ENCODE measurements at regions not wholly inside any gene's neighbourhood (a gene's known extent, or its start where the extent isn't known, plus 50 kb on each side); places are given as distances from the start of the nearest gene placed in this dataset.
"Not testable (repeated sequence)": the region's sequence is repeated elsewhere in the genome, so short reads cannot be mapped to it uniquely, and the experiment has no call there.

DNA sequence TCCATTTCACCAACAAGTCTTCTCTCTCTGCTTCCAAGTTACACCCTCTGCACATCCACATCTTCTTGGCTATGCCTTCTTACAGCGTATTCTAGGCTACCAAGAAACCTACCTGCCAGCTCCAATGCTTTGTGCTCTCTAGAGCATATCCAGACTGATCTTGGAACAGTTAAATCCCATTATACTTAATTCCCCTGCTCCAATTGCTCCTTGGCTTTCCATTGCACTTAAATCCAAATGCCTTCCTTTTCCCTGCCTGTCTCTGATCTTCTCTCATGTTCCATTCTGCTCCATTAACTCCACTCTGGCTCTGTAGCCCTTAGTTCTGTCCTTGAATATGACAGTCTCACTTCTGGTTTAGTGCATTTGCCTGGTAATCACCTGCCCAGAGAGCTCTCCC is 322.4 kb downstream of the LRRC70 start:
- DNase-seq (ENCODE audit: low read depth in 3 of 3): no peak

DNA sequence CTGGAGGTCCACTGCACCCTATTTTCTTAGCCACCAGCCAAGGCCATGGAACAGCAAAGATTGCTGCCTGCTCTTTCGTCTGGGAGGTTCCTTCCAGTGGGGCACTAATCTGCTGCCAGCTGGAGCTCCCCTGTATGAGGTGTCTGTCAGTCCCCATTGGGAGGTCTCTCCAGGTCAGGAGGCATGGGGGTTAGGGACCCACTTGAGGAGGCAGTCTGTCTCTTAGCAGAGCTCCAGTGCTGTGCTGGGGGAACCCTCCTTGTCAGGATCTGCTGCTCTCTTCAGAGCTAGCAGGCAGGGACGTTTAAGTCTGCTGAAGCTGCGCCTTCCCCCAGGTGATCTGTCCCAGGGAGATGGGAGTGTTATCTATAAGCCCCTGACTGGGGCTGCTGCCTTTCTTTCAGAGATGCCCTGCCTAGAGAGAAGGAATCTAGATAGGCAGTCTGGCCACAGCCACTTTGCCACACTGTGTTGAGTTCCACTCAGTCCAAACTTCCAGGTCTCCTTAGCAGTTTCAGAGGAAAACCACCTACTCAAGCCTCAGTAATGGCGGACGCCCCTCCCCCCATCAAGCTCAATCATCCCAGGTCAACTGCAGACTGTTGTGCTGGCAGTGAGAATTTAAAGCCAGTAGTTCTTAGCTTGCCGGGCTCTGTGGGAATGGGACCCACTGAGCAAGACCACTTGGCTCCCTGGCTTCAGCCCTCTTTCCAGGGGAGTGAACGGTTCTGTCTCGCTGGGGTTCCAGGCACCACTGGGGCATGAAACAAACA is 317.7 kb downstream of the LRRC70 start:
- DNase-seq (ENCODE audit: low read depth in 3 of 3): no peak

DNA sequence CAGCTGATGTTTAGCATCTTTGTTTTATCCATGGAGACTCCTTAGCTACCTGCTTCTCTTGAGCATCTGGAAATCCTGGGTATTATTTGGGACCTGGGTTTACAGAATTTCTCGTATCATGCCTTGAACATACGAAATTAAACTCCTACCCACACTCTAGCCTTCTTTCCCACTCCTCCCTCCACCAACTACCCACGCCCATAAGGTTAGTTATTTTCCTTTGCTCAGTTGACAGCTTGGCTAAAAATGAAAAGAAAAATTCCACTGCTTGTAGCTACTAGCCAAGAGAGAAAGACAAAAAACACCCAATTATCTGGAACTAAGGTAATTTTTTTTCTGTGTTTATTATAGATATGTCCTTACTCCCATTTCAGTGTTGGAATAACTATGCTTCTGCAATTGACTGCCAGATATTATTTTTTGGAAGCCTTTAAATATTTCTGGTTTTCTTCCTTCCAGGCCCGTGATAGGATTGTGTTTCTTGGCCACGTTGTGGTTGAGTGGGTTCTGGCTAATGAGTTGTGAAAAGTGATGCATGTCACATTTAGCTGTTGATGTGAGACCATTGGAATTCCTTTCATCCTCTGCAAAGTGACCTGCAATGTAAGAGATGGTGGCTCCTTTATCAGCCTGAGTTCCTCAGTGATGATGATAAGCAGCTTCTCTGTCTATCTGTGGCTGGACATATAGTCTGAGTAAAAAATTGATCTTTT is 308.1 kb downstream of the LRRC70 start:
- no peak for DNase-seq (ENCODE audit: low read depth in 3 of 3)

DNA sequence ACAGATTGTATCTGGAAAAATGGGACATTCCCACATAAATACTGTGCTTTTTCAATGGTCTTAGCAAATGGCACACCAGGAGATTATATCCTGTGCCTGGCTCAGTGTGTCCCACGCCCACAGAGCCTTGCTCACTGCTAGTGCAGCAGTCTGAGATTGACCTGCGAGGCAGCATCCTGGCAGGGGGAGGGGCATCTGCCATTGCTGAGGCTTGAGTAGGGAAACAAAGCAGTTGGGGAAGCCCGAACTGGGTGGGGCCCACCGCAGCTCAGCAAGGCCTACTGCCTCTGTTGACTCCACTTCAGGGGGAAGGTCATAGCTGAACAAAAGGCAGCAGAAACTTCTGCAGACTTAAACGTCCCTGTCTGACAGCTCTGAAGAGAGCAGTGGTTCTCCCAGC is 258.7 kb downstream of the LRRC70 start:
- DNase-seq (ENCODE audit: low read depth in 3 of 3): not testable (repeated sequence)

DNA sequence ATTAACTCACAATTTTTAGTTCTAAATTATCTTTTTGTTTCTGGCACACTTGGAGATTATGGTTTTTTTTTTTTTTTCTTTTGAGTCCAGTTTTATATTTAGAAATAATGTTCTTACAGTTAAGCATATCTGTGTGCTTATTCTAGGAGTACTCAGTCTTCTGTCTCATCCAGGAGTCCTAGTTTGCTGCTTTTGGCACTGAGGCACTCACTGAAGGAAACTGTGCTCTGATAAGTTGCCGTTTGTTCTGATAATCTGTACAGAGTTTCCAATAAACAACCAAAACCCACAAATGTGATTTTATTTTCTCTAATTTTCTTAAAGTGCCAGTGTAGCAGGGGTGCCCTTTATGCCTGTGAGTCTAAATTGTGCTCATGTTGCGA is 251.0 kb downstream of the LRRC70 start:
- no peak for DNase-seq (ENCODE audit: low read depth in 3 of 3)

DNA sequence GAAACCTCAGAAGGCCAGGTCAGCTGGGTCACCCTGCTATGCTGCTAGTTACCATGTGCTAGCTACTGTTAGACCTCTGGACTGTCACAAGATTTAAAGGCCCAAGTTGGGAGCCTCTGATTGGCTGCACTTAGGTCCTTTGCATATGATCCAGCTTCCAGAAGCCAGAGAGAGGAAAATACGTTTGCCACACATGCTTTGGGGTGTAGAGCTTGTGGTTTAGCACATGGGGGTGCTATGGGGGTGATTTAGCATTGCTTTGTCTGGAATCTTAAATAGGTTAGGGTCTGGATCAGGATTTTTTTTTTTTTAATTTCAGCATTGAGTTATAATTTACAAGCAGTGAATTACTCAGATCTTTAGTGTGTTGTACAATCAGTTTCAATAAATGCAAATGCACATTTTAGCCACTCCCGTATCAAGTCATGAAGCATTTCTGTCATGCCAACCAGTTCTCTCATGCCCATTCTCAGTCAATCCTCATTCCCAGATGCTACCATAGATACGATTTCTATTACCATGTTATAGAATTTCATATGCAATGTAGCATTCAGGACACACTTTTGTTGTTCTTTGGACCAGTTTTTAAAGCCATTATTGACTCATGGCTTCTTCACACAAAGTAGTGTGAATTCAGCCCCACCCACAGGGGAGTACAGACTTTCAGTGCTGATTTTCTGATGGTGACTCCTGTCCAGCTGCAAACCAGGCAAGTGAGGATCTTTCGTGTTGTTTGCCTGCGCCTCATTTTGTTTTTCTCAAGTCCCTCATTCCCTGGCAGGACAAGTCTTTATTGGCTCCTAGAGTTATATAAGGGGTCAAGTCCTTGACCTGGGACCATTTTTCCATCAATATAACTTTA is 250.4 kb downstream of the LRRC70 start:
- no peak for DNase-seq (ENCODE audit: low read depth in 3 of 3)

DNA sequence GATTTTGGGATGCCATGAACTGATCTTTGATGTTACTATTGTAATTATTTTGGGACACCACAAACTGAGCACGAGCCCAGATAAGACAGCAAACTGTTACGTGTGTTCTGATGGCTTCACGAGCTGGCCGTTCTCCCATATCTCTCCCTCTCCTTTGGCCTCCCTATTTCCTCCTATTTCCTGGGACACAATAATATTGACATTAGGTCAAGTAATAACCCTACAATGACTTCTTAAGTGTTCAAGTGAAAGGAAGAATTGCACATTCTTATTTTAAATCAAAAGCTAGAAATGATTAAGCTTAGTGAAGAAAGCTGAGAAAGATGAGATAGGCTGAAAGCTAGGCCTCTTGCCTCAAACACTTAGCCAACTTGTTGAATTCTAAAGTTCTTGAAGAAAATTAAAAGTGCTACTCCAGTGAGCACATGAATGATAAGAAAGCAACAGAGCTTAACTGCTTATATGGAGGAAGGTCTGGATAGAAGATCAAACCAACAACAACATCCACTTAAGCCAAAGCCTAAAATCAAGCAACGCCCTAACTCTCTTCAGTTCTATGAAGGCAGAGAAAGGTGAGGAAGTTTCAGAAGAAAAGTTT is 247.1 kb downstream of the LRRC70 start:
- DNase-seq (ENCODE audit: low read depth in 3 of 3): no peak

DNA sequence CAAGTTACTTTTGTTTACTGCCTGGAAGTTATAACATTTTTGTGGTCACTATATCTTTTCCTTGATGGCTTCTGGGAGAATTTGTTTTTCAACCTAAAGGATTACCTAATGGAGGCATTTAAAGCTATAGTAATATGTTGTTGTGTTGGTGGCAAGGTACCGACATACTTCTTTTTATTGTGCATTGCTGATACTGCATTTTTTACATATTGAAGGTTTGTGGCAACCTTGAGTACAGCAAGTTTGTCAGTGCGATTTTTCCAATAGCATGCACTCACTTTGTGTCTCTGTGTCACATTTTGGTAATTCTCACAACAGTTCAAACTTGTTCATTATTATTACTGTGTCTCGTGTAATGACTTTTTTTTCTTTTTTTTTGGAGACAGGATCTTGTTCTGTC is 246.3 kb downstream of the LRRC70 start:
- no peak for DNase-seq (ENCODE audit: low read depth in 3 of 3)

DNA sequence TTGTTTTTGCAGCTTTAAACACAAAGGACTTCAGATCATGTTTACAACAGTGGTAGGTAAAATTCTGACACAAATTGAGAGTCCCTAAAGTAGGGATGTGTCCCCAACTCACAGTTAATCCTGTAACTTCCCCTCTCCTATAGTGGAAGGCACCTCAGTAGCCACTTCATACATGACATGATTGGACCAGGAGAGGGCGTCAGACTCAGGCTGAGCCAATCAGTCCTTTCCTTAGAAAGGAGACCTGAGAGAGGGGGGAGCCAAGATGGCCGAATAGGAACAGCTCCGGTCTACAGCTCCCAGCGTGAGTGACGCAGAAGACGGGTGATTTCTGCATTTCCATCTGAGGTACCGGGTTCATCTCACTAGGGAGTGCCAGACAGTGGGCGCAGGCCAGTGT is 238.4 kb downstream of the LRRC70 start:
- DNase-seq (ENCODE audit: low read depth in 3 of 3): not testable (repeated sequence)

DNA sequence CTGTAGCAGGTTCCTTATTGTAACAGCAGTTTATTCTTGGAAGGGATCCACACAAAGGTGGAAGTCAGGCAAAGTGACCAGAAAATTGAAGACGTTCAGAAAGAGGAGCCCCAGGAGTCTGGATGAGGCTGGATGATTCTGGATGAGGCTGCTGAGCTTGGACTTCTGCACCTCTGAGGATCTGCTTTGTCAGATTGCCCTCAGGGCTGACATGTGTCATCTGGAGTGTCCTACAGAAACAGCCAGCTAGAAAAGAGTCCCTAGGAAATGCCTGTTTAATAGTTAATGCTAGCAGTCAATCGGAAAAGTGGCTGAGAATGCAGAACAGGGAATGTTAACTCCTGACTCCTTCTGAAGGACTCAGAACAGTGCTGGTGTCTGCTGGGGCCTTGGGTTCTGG is 236.4 kb downstream of the LRRC70 start:
- no peak for DNase-seq (ENCODE audit: low read depth in 3 of 3)

DNA sequence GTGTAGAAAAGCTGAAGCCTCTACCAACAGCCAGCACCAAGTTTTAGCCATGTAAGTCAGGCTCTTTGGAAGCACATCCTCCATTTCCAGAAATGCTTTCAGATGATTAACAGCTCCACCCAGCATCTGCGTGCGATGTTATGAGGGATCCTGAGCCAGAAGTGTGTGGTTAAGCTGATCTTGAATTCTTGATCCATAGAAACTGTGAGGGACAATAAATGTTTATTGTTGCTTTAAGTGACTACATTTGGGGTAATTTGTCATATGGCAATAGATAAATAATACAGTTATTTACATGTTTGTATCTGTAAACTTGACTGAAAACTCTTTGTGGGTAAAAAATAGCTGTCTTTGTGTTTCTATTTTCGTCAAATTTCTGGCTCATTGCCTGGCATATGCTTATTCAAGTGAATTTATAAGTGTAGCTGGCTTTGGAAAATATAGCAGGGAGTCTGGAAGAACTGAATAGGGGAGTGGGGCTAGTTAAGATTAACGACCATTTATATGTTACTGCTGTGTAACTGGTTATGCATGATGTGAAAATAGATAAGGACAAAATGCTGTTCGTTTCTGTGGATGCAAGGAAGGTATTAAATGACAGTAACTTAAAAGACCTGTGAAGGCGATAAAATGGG is 234.1 kb downstream of the LRRC70 start:
- DNase-seq (ENCODE audit: low read depth in 3 of 3): no peak

DNA sequence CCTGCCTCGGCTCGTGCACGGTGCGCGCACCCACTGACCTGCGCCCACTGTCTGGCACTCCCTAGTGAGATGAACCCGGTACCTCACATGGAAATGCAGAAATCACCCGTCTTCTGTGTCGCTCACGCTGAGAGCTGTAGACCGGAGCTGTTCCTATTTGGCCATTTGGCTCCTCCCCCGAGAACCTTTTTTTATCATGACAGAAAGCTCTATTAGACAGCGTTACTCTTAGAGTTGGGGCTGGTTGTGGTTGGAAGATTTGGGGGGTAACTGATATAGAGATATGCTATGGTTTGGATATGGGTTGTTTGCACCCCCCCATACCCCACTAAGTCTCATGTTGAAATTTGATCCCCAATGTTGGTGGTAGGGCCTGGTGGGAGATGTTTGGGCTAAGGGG is 226.2 kb downstream of the LRRC70 start:
- not testable (repeated sequence) for DNase-seq (ENCODE audit: low read depth in 3 of 3)

DNA sequence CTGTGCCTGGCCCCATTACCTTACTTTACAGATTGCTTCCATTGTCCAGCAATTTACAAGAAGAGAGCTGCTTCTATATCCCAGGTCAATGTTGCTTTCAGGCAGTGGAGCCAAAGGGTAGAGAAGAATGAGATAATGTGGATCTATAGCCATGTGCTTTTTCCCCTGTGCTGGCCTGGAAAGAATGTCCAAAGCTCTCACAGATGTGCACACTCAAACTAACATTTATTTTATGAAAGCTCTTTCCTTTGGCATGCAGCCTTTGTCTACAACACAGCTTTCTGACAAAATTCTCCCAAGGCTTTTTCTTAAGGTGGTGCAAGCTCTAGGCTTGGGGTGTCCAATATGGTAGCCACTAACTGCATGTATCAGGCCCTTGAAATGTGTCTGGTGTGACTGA is 217.3 kb downstream of the LRRC70 start:
- DNase-seq (ENCODE audit: low read depth in 3 of 3): no peak

DNA sequence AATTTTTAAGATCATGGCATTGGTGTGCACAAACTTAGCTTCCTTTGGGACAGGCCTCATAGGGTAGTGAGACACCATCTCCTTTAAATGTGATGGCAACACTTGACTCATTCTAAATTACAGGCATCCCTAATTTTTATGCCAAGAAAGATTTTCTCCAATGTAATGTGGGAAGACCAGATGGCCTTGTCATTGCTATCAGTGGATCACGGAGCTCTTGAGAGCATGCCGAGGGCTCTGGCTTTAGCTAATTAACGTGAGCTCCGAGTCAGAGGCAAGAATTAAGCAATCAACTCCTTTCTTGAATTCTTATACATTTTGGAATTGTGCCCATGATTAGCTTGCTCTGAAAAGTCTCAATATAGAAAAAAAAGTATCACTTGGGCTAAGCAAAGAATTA is 215.8 kb downstream of the LRRC70 start:
- DNase-seq (ENCODE audit: low read depth in 3 of 3): no peak

DNA sequence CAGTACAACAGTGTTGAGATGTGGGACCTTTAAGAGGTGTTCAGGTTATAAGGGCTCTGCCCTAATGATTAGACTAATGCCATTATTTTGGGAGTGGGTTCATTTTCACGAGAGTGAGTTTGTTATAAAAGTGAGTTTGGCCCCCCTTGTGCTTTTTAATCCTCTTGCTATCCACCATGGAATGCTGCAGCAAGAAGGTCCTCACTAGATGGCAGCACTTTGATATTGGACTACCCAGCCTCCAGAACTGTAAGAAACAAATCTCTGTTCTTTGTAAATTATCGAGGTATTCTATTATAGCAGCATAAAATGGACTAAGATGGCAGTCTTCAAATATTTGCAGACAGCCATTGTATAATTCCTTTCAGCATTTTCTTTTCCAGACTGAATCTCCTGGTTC is 212.4 kb downstream of the LRRC70 start:
- no peak for DNase-seq (ENCODE audit: low read depth in 3 of 3)

DNA sequence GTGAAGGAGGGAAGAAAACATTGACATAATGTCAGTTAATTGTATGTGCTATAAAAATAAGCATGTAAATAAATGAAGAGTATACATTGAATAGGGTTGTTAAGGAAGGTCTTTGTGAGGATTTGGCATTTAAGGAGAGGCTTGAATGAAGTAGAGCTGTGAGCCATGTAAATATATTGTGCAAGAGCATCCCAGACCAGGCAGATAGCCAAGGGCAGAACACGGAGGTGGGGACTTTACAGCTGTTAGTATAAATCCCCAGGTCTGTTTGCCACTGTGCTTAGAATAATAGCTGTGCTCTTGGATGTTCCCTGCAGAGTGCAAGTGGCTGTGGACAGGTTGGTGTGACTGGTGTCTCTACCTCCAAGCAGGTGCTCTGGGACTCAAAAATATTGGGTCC is 211.7 kb downstream of the LRRC70 start:
- no peak for DNase-seq (ENCODE audit: low read depth in 3 of 3)

DNA sequence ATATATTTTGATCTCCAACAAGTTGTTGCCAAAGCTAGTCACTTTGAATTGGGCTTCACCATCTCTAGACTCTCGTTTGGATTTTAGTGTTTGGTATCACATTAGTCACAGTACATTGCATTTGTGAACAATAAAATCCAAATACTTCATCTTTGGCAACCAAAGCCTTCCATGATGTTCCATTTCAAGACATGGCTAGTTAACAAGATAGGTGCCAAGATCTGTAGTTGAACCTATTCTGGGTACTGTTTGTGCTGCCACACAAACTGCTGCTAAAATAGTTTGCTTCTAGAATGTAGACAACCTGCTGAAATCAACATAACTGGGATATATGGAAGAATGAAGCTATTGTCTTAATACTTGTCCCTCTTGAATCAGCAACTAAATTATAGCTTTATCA is 207.5 kb downstream of the LRRC70 start:
- DNase-seq (ENCODE audit: low read depth in 3 of 3): no peak

DNA sequence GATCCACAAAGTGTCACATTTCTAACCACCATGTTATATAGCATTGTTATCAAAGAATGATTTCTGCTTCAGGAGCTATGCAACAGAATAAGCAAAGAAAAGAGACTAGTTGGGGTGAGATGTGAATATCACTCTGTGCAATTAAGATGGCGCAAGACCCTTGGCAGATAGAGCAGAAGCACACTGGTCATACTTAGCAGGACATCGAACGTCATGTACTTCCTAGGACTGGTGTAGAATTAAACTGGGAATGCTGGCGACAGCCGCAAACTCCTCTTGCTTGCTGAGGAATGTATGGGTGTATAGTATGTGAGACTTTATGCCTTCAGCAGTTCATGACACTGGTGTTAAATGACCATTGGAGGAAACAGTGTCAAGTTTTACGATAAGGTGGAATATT is 207.0 kb downstream of the LRRC70 start:
- DNase-seq (ENCODE audit: low read depth in 3 of 3): no peak

DNA sequence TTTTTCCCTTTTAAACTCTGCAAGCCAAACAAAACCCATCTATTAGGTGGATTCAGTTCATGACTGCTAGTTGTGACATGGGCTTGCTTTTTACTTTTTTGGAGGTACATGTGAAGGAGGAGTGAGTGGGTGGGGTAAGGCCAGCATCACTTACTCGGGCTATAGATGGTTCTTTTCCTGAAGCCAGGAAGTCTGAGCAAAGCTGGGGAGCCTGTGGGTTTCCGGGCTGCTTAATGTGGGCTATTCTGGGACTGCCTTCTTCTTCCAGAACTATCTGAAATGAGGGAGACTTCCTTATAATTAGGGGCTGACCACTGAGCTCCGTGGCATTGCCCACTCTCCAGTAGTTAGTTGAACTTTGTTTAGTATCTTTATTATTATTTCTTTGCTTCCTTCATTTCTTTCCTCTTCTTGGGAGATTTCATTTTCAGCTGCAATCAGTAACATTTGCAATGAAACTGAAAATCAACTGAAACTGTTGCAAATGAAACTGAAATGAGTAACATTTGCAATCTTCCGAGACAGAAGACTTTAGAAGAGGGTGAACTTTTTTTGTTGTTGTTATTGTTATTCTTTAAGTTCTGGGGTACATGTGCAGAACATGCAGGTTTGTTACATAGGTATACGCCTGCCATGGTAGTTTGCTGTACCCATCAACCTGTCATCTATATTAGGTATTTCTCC is 204.9 kb downstream of the LRRC70 start:
- no peak for DNase-seq (ENCODE audit: low read depth in 3 of 3)

DNA sequence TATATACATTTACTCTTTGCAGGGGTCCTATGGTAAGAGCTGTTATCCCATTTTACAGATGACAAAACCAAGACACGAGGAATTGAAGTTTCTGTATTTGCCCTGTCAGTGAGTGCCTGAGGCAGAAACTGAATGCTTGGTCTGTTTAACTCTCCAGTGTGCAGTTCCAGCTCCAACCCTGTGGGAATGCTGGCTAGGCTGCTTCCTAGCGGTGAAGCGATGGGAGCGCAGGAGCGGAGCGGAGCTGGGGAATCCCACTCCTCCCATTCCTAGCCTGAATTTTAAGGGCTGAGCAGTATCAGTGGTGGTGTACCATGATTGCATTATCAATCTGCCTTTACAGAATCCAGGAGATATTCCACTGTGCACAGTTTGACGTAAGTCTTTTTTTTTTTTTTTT is 202.3 kb downstream of the LRRC70 start:
- DNase-seq (ENCODE audit: low read depth in 3 of 3): no peak

DNA sequence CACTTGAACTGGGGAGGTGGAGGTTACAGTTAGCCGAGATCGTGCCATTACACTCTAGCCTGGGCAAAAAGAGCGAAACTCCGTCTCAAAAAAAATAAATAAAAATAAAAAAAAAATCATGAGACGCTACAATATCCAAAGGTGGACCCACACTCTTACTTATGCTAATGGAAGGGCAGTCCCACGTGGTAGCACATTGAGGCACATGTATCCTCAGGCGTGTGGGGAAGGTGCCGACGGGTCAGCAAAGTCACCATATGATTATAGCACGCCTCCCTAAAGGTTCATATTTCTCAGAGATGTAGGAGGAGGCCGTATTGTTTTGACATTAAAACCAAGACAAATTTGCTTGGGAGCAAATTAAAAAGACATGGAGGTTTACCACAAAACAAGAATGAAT is 201.6 kb downstream of the LRRC70 start:
- DNase-seq (ENCODE audit: low read depth in 3 of 3): no peak
